A549 (cell line): ENCODE measurements at regions not wholly inside any gene's neighbourhood (a gene's known extent, or its start where the extent isn't known, plus 50 kb on each side); places are given as distances from the start of the nearest gene placed in this dataset.

Experiments
- ATAC-seq, 2 experiments: fragments of 200-7000 bp in 1 of 2; fragments of >200 bp in 1 of 2; cut with Nextera tagmentation in 1 of 2; cut with Tn5 transposase in 1 of 2; 3 replicates each; pipeline versions ENCODE4 v1.8.0 to v1.9.1; 2018 to 2020; ENCODE audit warnings: mild to moderate bottlenecking in 1 of 2, moderate library complexity in 1 of 2
- CTCF ChIA-PET: fragments of 300-600 bp; sonication (Branson Sonifier 250); formaldehyde crosslinking; extraction: SDS; loops from one replicate; lab custom pipeline; 2021; ENCODE audit warnings: antibody characterized with exemption, inconsistent platforms; lab: Yijun Ruan, JAX
- POLR2A ChIA-PET: fragments of 350-600 bp; formaldehyde crosslinking; extraction: SDS; loops from one replicate; lab custom pipeline; 2021; ENCODE audit warnings: antibody characterized with exemption, inconsistent platforms; lab: Yijun Ruan, JAX
- DNase-seq, 2 experiments: peaks; one replicate each; pipeline versions ENCODE4 v3.0.0 to v3.0.0-alpha.2; 2011 to 2016; ENCODE audit warnings: low read depth in 1 of 2, low spot score in 1 of 2
- FAIRE-seq: peaks from 2 replicates; lab custom pipeline; 2011; peaks lifted over from hg19 to GRCh38; lab: Jason Lieb, UNC
- H3K27ac ChIP-seq, 2 experiments: fragments of >200 bp; sonication (Bioruptor Twin); formaldehyde crosslinking; 3 replicates each; pipeline ENCODE4 v1.5.1; 2016 to 2017
- H3K4me1 ChIP-seq: fragments of >200 bp; sonication (Bioruptor Twin); formaldehyde crosslinking; 3 replicates; pipeline ENCODE4 v1.6.1; 2016
- H3K4me2 ChIP-seq: fragments of >200 bp; sonication (Bioruptor Twin); formaldehyde crosslinking; 3 replicates; pipeline ENCODE4 v1.6.1; 2016
- H3K4me3 ChIP-seq: fragments of >200 bp; sonication (Bioruptor Twin); formaldehyde crosslinking; 3 replicates; pipeline ENCODE4 v1.5.1; 2016
- H3K9me3 ChIP-seq: fragments of >200 bp; sonication (Bioruptor Twin); formaldehyde crosslinking; 3 replicates; pipeline ENCODE4 v1.6.1; 2016
- BHLHE40 ChIP-seq: IDR thresholded peaks from 2 replicates; pipeline ENCODE4 v1.6.1; 2012; ENCODE audit warnings: low read depth, low read length, inconsistent platforms
- CBX2 ChIP-seq: fragments of 200-600 bp; sonication (generic); IDR thresholded peaks from 2 replicates; pipeline ENCODE4 v1.6.1; 2016; ENCODE audit warnings: low read depth, mild to moderate bottlenecking, borderline replicate concordance
- CEBPB ChIP-seq, 2 experiments: fragments of >200 bp in 1 of 2; sonication (Bioruptor Twin) in 1 of 2; formaldehyde crosslinking in 1 of 2; IDR thresholded peaks; 2 replicates each; pipeline ENCODE4 v1.6.1; 2012 to 2016
- CHD4 ChIP-seq: fragments of 200-600 bp; sonication (generic); IDR thresholded peaks from 2 replicates; pipeline ENCODE4 v1.6.1; 2016; ENCODE audit warnings: antibody characterized with exemption, mild to moderate bottlenecking, borderline replicate concordance
- ESRRA ChIP-seq: fragments of 150-350 bp; IDR thresholded peaks from 2 replicates; pipeline ENCODE4 v1.6.1; 2014; ENCODE audit warnings: mild to moderate bottlenecking, low read length, borderline replicate concordance
- FOSB ChIP-seq: fragments of 250-450 bp; sonication (Bioruptor Pico); IDR thresholded peaks from 2 replicates; pipeline ENCODE4 v1.5.0; 2020; ENCODE audit warnings: mild to moderate bottlenecking, moderate library complexity
- GATA3 ChIP-seq: IDR thresholded peaks from 2 replicates; pipeline ENCODE4 v1.6.1; 2012; ENCODE audit warnings: borderline replicate concordance
- HES2 ChIP-seq: fragments of >200 bp; sonication (Bioruptor Twin); formaldehyde crosslinking; IDR thresholded peaks from 2 replicates; pipeline ENCODE4 v1.6.1; 2016
- HEYL ChIP-seq: fragments of 250-450 bp; sonication (Bioruptor Pico); IDR thresholded peaks from 2 replicates; pipeline ENCODE4 v1.8.0; 2021; ENCODE audit warnings: mild to moderate bottlenecking, moderate library complexity
- JUNB ChIP-seq: fragments of >200 bp; sonication (Bioruptor Twin); formaldehyde crosslinking; IDR thresholded peaks from 2 replicates; pipeline ENCODE4 v1.6.1; 2016
- KDM1A ChIP-seq: fragments of 200-600 bp; sonication (generic); IDR thresholded peaks from 2 replicates; pipeline ENCODE4 v1.6.1; 2016; ENCODE audit warnings: low read depth, mild to moderate bottlenecking
- MAFK ChIP-seq: fragments of 450-650 bp; IDR thresholded peaks from 2 replicates; pipeline ENCODE4 v1.6.1; 2014; ENCODE audit not compliant: partially characterized antibody
- MAZ ChIP-seq: fragments of 150-350 bp; IDR thresholded peaks from 2 replicates; pipeline ENCODE4 v1.6.1; 2014; ENCODE audit warnings: antibody characterized with exemption, low read depth, low read length, borderline replicate concordance
- MYC ChIP-seq: IDR thresholded peaks from 2 replicates; pipeline ENCODE4 v1.6.1; 2012; ENCODE audit warnings: mild to moderate bottlenecking, inconsistent platforms, low read length, improper control_type of control experiment, borderline replicate concordance
- NFE2L2 ChIP-seq: fragments of 150-350 bp; conservative IDR thresholded peaks from 2 replicates; pipeline ENCODE4 v1.6.1; 2014; ENCODE audit warnings: low read length
- NPAS2 ChIP-seq: fragments of 250-450 bp; sonication (Bioruptor Pico); IDR thresholded peaks from 2 replicates; pipeline ENCODE4 v1.8.0; 2022; ENCODE audit warnings: mild to moderate bottlenecking, moderate library complexity, borderline replicate concordance
- NR3C1 ChIP-seq: fragments of >200 bp; sonication (Bioruptor Twin); formaldehyde crosslinking; IDR thresholded peaks from 3 replicates; pipeline ENCODE4 v1.6.1; 2017
- PHF8 ChIP-seq: fragments of 200-600 bp; sonication (generic); IDR thresholded peaks from 2 replicates; pipeline ENCODE4 v1.6.1; 2016; ENCODE audit warnings: low read depth, mild to moderate bottlenecking, antibody characterized with exemption, moderate library complexity, borderline replicate concordance
- POLR2A ChIP-seq: IDR thresholded peaks from 2 replicates; pipeline ENCODE4 v1.6.1; 2012; ENCODE audit warnings: mild to moderate bottlenecking, low read length
- POLR2AphosphoS2 ChIP-seq: conservative IDR thresholded peaks from 2 replicates; pipeline ENCODE4 v1.6.1; 2012; ENCODE audit warnings: low read length, improper control_type of control experiment, inconsistent platforms
- RCOR1 ChIP-seq: fragments of 150-350 bp; IDR thresholded peaks from 2 replicates; pipeline ENCODE4 v1.6.1; 2014; ENCODE audit warnings: antibody characterized with exemption, low read length, low read depth
- RFX5 ChIP-seq: fragments of 450-650 bp; IDR thresholded peaks from 2 replicates; pipeline ENCODE4 v1.7.1; 2014; ENCODE audit warnings: antibody characterized with exemption, mild to moderate bottlenecking, moderate library complexity
- RNF2 ChIP-seq: fragments of 200-600 bp; sonication (generic); IDR thresholded peaks from 2 replicates; pipeline ENCODE4 v1.6.1; 2016; ENCODE audit warnings: low read depth, mild to moderate bottlenecking, antibody characterized with exemption, moderate library complexity, borderline replicate concordance
- TFCP2L1 ChIP-seq: fragments of 250-450 bp; sonication (Bioruptor Pico); IDR thresholded peaks from 2 replicates; pipeline ENCODE4 v1.5.0; 2021; ENCODE audit warnings: mild to moderate bottlenecking
- WGBS: methylation state at CpG from one replicate; pipeline ENCODE4 v1.1.6; 2017; ENCODE audit errors: missing lambda C conversion rate; 5-methylcytosine and 5-hydroxymethylcytosine counted together
- TF ChIP-seq, protein P1 (sequence below): fragments of 200-600 bp; sonication (generic); IDR thresholded peaks from 2 replicates; pipeline ENCODE4 v1.6.1; 2016; ENCODE audit warnings: antibody characterized with exemption, mild to moderate bottlenecking, moderate library complexity
- TF ChIP-seq, protein P2 (sequence below): fragments of >200 bp; sonication (Bioruptor Twin); formaldehyde crosslinking; IDR thresholded peaks from 3 replicates; pipeline ENCODE4 v1.5.1; 2016
- TF ChIP-seq, protein P3 (sequence below): fragments of 250-450 bp; sonication (Bioruptor Pico); IDR thresholded peaks from 2 replicates; pipeline ENCODE4 v1.5.0; 2020; ENCODE audit warnings: low read depth, mild to moderate bottlenecking, moderate library complexity
- TF ChIP-seq, protein P4 (sequence below): fragments of 150-350 bp; IDR thresholded peaks from 2 replicates; pipeline ENCODE4 v1.6.1; 2014; ENCODE audit warnings: low read depth, mild to moderate bottlenecking, low read length

- WGBS = 7% methylated on average over 3 of the region's 3 CpGs
- no peak for TF ChIP-seq POLR2A
- no peak for TF ChIP-seq RNF2
- no peak for TF ChIP-seq KDM1A
- TF ChIP-seq MAZ = no peak
- TF ChIP-seq, protein P1, sequence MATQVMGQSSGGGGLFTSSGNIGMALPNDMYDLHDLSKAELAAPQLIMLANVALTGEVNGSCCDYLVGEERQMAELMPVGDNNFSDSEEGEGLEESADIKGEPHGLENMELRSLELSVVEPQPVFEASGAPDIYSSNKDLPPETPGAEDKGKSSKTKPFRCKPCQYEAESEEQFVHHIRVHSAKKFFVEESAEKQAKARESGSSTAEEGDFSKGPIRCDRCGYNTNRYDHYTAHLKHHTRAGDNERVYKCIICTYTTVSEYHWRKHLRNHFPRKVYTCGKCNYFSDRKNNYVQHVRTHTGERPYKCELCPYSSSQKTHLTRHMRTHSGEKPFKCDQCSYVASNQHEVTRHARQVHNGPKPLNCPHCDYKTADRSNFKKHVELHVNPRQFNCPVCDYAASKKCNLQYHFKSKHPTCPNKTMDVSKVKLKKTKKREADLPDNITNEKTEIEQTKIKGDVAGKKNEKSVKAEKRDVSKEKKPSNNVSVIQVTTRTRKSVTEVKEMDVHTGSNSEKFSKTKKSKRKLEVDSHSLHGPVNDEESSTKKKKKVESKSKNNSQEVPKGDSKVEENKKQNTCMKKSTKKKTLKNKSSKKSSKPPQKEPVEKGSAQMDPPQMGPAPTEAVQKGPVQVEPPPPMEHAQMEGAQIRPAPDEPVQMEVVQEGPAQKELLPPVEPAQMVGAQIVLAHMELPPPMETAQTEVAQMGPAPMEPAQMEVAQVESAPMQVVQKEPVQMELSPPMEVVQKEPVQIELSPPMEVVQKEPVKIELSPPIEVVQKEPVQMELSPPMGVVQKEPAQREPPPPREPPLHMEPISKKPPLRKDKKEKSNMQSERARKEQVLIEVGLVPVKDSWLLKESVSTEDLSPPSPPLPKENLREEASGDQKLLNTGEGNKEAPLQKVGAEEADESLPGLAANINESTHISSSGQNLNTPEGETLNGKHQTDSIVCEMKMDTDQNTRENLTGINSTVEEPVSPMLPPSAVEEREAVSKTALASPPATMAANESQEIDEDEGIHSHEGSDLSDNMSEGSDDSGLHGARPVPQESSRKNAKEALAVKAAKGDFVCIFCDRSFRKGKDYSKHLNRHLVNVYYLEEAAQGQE = no peak
- no peak for TF ChIP-seq CBX2
- no peak for TF ChIP-seq GATA3
- no peak for TF ChIP-seq TFCP2L1
- no peak for TF ChIP-seq HEYL (CRISPR knock-in tag)
- TF ChIP-seq, protein P2, sequence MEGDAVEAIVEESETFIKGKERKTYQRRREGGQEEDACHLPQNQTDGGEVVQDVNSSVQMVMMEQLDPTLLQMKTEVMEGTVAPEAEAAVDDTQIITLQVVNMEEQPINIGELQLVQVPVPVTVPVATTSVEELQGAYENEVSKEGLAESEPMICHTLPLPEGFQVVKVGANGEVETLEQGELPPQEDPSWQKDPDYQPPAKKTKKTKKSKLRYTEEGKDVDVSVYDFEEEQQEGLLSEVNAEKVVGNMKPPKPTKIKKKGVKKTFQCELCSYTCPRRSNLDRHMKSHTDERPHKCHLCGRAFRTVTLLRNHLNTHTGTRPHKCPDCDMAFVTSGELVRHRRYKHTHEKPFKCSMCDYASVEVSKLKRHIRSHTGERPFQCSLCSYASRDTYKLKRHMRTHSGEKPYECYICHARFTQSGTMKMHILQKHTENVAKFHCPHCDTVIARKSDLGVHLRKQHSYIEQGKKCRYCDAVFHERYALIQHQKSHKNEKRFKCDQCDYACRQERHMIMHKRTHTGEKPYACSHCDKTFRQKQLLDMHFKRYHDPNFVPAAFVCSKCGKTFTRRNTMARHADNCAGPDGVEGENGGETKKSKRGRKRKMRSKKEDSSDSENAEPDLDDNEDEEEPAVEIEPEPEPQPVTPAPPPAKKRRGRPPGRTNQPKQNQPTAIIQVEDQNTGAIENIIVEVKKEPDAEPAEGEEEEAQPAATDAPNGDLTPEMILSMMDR = no peak
- no peak for TF ChIP-seq NR3C1
- TF ChIP-seq, all 56 proteins: peak for 0
- no peak overlapping the region for H3K27ac ChIP-seq
- ChIA-PET CTCF (no interaction called here), POLR2A (no interaction called here)
- no peaks in the 10 kb centered on the region for H3K9me3 ChIP-seq
- H3K4me1 ChIP-seq = no peaks in the 10 kb centered on the region
- H3K4me2 ChIP-seq = no peak overlapping the region
- FAIRE-seq = no peak
- H3K4me3 ChIP-seq = no peak overlapping the region
- ATAC-seq = no peak
- no peak for DNase-seq
Measured at GRCh38 chr5:98031496-98031895, 742.0 kb upstream of the RGMB start.

GRCh38 chr5:98031926-98032325 is 741.5 kb upstream of the RGMB start:
- CTCF ChIA-PET = no interaction called here
- WGBS = 0% methylated on average over 1 of the region's 1 CpG

DNA sequence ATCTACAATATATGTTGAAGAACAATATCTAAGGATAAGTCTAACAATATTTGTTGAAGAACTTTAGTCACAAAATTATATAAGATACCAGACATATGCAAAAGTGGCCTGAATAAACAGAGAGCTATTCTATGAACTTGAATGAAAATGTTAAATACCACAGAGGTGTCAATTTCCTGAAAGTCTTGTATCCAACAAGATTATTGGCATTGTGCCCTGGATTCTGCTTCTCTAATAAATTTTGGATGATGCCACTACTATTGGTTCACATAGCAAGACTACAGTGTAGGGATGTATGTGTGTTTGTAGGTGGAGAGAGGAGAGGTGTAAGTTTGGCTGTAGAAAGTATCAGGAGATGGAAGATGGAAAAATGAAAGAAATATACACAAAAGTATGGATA is 731.8 kb upstream of the RGMB start:
- POLR2A ChIA-PET = no interaction called here

More at GRCh38 chr5:98031926-98032325, 741.5 kb upstream of the RGMB start:
- H3K4me2 ChIP-seq = no peak overlapping the region
- H3K9me3 ChIP-seq = no peaks in the 10 kb centered on the region
- H3K4me1 ChIP-seq = no peaks in the 10 kb centered on the region
- TF ChIP-seq BHLHE40 (no peak), JUNB (no peak)
- TF ChIP-seq, all 56 proteins: peak for 0
- DNase-seq = no peak
- ATAC-seq = no peak
- no peak for FAIRE-seq
- POLR2A ChIA-PET = no interaction called here
- H3K4me3 ChIP-seq = no peak overlapping the region
- H3K27ac ChIP-seq = no peak overlapping the region

More for the DNA sequence above, 731.8 kb upstream of the RGMB start:
- ATAC-seq (no peak), FAIRE-seq (no peak), DNase-seq (no peak)
- H3K4me3 ChIP-seq = no peak overlapping the region
- H3K4me2 ChIP-seq = no peak overlapping the region
- TF ChIP-seq RNF2 (no peak), MYC (no peak), HES2 (no peak), ESRRA (no peak), PHF8 (no peak), RFX5 (no peak), NPAS2 (CRISPR knock-in tag) (no peak), CEBPB (IDR thresholded peaks at IDR 0.05) (no peak), FOSB (CRISPR knock-in tag) (no peak), NFE2L2 (no peak), POLR2AphosphoS2 (no peak), CHD4 (no peak), RCOR1 (no peak), MAFK (no peak)
- TF ChIP-seq, protein P3, sequence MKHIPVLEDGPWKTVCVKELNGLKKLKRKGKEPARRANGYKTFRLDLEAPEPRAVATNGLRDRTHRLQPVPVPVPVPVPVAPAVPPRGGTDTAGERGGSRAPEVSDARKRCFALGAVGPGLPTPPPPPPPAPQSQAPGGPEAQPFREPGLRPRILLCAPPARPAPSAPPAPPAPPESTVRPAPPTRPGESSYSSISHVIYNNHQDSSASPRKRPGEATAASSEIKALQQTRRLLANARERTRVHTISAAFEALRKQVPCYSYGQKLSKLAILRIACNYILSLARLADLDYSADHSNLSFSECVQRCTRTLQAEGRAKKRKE = no peak
- TF ChIP-seq, protein P4, sequence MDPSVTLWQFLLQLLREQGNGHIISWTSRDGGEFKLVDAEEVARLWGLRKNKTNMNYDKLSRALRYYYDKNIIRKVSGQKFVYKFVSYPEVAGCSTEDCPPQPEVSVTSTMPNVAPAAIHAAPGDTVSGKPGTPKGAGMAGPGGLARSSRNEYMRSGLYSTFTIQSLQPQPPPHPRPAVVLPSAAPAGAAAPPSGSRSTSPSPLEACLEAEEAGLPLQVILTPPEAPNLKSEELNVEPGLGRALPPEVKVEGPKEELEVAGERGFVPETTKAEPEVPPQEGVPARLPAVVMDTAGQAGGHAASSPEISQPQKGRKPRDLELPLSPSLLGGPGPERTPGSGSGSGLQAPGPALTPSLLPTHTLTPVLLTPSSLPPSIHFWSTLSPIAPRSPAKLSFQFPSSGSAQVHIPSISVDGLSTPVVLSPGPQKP = no peak
- no peak overlapping the region for H3K27ac ChIP-seq
- no peaks in the 10 kb centered on the region; the same call in 2 of the 3 replicates for H3K9me3 ChIP-seq
- CTCF ChIA-PET = no interaction called here
- no peaks in the 10 kb centered on the region for H3K4me1 ChIP-seq
